Testis (tissue), 2 donors: ENCODE measurements at regions not wholly inside any gene's neighbourhood (a gene's known extent, or its start where the extent isn't known, plus 50 kb on each side); places are given as distances from the start of the nearest gene placed in this dataset.

ENCODE experiments used
- CTCF ChIP-seq, 3 experiments: fragments of 450-650 bp in 2 of 3; fragments of 200-600 bp in 1 of 3; sonication (generic) in 1 of 3; IDR thresholded peaks; one replicate each; pipeline ENCODE4 v1.5.1; 2016 to 2019; ENCODE audit warnings: antibody characterized with exemption in 3 of 3, mild to moderate bottlenecking in 2 of 3, moderate library complexity in 1 of 3
- POLR2A ChIP-seq: fragments of 450-650 bp; IDR thresholded peaks from one replicate; pipeline ENCODE4 v1.6.1; 2017; ENCODE audit warnings: antibody characterized with exemption, mild to moderate bottlenecking, moderate library complexity

GRCh38 chr17:21535686-21536375 is 156.5 kb upstream of the KCNJ18 start:
- TF ChIP-seq CTCF (IDR thresholded peaks at IDR 0.05) (no peak), POLR2A (no peak)
